Glutamatergic neuron (in vitro differentiated cells): ENCODE measurements at regions not wholly inside any gene's neighbourhood (a gene's known extent, or its start where the extent isn't known, plus 50 kb on each side); places are given as distances from the start of the nearest gene placed in this dataset.

ENCODE experiments used
- DNase-seq: peaks from one replicate; pipeline ENCODE4 v3.0.0; 2022
- H3K27ac Mint-ChIP-seq: one replicate; pipeline ENCODE4 v1.8.0; 2020; ENCODE audit warnings: mild to moderate bottlenecking, mixed read lengths, inconsistent platforms; ENCODE audit not compliant: unreplicated experiment
- H3K27me3 Mint-ChIP-seq: one replicate; pipeline ENCODE4 v1.8.0; 2020; ENCODE audit warnings: mild to moderate bottlenecking, moderate library complexity, mixed read lengths, inconsistent platforms; ENCODE audit not compliant: unreplicated experiment
- H3K36me3 Mint-ChIP-seq: one replicate; pipeline ENCODE4 v1.8.0; 2020; ENCODE audit warnings: mild to moderate bottlenecking, mixed read lengths, inconsistent platforms; ENCODE audit not compliant: unreplicated experiment
- H3K4me1 Mint-ChIP-seq: one replicate; pipeline ENCODE4 v1.8.0; 2020; ENCODE audit warnings: mild to moderate bottlenecking, low read depth, mixed read lengths, inconsistent platforms; ENCODE audit not compliant: unreplicated experiment
- H3K4me3 Mint-ChIP-seq: one replicate; pipeline ENCODE4 v1.8.0; 2020; ENCODE audit warnings: mild to moderate bottlenecking, mixed read lengths, inconsistent platforms; ENCODE audit not compliant: unreplicated experiment
- H3K9me3 Mint-ChIP-seq: one replicate; pipeline ENCODE4 v1.8.0; 2020; ENCODE audit warnings: mild to moderate bottlenecking, moderate library complexity, mixed read lengths, inconsistent platforms; ENCODE audit not compliant: unreplicated experiment
- CTCF ChIP-seq: fragments of 200-600 bp; sonication (generic); IDR thresholded peaks from one replicate; pipeline ENCODE4 v1.5.0; 2021; ENCODE audit not compliant: partially characterized antibody, unreplicated experiment

- H3K36me3 Mint-ChIP-seq = no peaks in the 10 kb centered on the region
- no peak for TF ChIP-seq CTCF
- no peak overlapping the region for H3K27ac Mint-ChIP-seq
- H3K4me3 Mint-ChIP-seq = no peak overlapping the region
- H3K9me3 Mint-ChIP-seq = peaks cover 2% of the 10 kb centered on the region
- DNase-seq = no peak
- H3K4me1 Mint-ChIP-seq = no peaks in the 10 kb centered on the region
- no peaks in the 10 kb centered on the region for H3K27me3 Mint-ChIP-seq
Observed at GRCh38 chr2:58512878-58513277, 271.8 kb upstream of the FANCL start.

GRCh38 chr2:58508006-58508405 lies 266.9 kb upstream of the FANCL start:
- no peaks in the 10 kb centered on the region for H3K4me1 Mint-ChIP-seq
- no peak overlapping the region for H3K4me3 Mint-ChIP-seq
- H3K27ac Mint-ChIP-seq = no peak overlapping the region
- H3K36me3 Mint-ChIP-seq = no peaks in the 10 kb centered on the region
- H3K27me3 Mint-ChIP-seq = no peaks in the 10 kb centered on the region
- no peak for TF ChIP-seq CTCF
- H3K9me3 Mint-ChIP-seq = peaks cover 2% of the 10 kb centered on the region
- no peak for DNase-seq

- no peak for DNase-seq
- TF ChIP-seq CTCF = no peak
- H3K4me1 Mint-ChIP-seq = peaks cover 17% of the 10 kb centered on the region
- H3K27ac Mint-ChIP-seq = no peak overlapping the region
- no peak overlapping the region for H3K4me3 Mint-ChIP-seq
- peaks cover 2% of the 10 kb centered on the region for H3K27me3 Mint-ChIP-seq
- H3K9me3 Mint-ChIP-seq = peaks cover 2% of the 10 kb centered on the region
- no peaks in the 10 kb centered on the region for H3K36me3 Mint-ChIP-seq
Observed at GRCh38 chr2:58503918-58504317, 262.8 kb upstream of the FANCL start.

- no peaks in the 10 kb centered on the region for H3K36me3 Mint-ChIP-seq
- H3K27ac Mint-ChIP-seq = no peak overlapping the region
- TF ChIP-seq CTCF = no peak
- H3K27me3 Mint-ChIP-seq = peaks cover 2% of the 10 kb centered on the region
- H3K9me3 Mint-ChIP-seq = peaks cover 2% of the 10 kb centered on the region
- H3K4me1 Mint-ChIP-seq = peaks cover 17% of the 10 kb centered on the region
- no peak for DNase-seq
- no peak overlapping the region for H3K4me3 Mint-ChIP-seq
Observed at GRCh38 chr2:58502931-58503330, 261.8 kb upstream of the FANCL start.

- Mint-ChIP-seq H3K27ac (no peak overlapping the region), H3K36me3 (no peaks in the 10 kb centered on the region), H3K4me3 (no peak overlapping the region), H3K27me3 (peaks cover 2% of the 10 kb centered on the region), H3K4me1 (peaks cover 21% of the 10 kb centered on the region), H3K9me3 (peaks cover 2% of the 10 kb centered on the region)
- no peak for DNase-seq
- TF ChIP-seq CTCF = no peak
Observed at GRCh38 chr2:58501371-58502160, 260.4 kb upstream of the FANCL start.
